Neuronal stem cell (in vitro differentiated cells): ENCODE measurements at regions not wholly inside any gene's neighbourhood (a gene's known extent, or its start where the extent isn't known, plus 50 kb on each side); places are given as distances from the start of the nearest gene placed in this dataset.

Experiments
- DNase-seq: peaks from one replicate; pipeline ENCODE4 v3.0.0-alpha.2; 2013; ENCODE audit warnings: low spot score
- H2AFZ ChIP-seq: one replicate; pipeline ENCODE4 v1.6.1; 2013; ENCODE audit warnings: mild to moderate bottlenecking, low read length, inconsistent platforms
- H2AK5ac ChIP-seq: 2 replicates; pipeline ENCODE4 v1.6.1; 2013; ENCODE audit warnings: low read depth, mild to moderate bottlenecking, inconsistent platforms, low read length, moderate library complexity, mixed read lengths
- H2BK120ac ChIP-seq: 2 replicates; pipeline ENCODE4 v1.6.1; 2013; ENCODE audit warnings: low read depth, mild to moderate bottlenecking, inconsistent platforms, low read length, moderate library complexity, mixed read lengths
- H2BK12ac ChIP-seq: one replicate; pipeline ENCODE4 v1.6.1; 2013; ENCODE audit warnings: low read length, inconsistent platforms
- H2BK15ac ChIP-seq: 2 replicates; pipeline ENCODE4 v1.6.1; 2013; ENCODE audit warnings: mild to moderate bottlenecking, low read length, inconsistent platforms, mixed read lengths
- H2BK5ac ChIP-seq: one replicate; pipeline ENCODE4 v1.6.1; 2013; ENCODE audit warnings: inconsistent platforms, mild to moderate bottlenecking, low read length, moderate library complexity
- H3K14ac ChIP-seq: one replicate; pipeline ENCODE4 v1.6.1; 2013; ENCODE audit warnings: low read length, inconsistent platforms
- H3K18ac ChIP-seq: 2 replicates; pipeline ENCODE4 v1.6.1; 2013; ENCODE audit warnings: low read length, inconsistent platforms
- H3K23ac ChIP-seq: 2 replicates; pipeline ENCODE4 v1.6.1; 2013; ENCODE audit warnings: low read depth, mild to moderate bottlenecking, mixed read lengths, low read length, inconsistent platforms; ENCODE audit not compliant: poor library complexity
- H3K27ac ChIP-seq: replicated peaks from 3 replicates; pipeline ENCODE4 v1.5.1; 2013; ENCODE audit warnings: low read length, inconsistent platforms
- H3K27me3 ChIP-seq, 3 experiments: 2 replicates each; pipeline ENCODE4 v1.6.1; 2013; ENCODE audit warnings: low read length in 3 of 3, mild to moderate bottlenecking in 2 of 3, inconsistent platforms in 1 of 3, low read depth in 1 of 3, mixed read lengths in 1 of 3, moderate library complexity in 1 of 3; ENCODE audit not compliant: control insufficient read depth in 3 of 3, insufficient read depth in 3 of 3
- H3K36me3 ChIP-seq, 2 donors: replicated peaks in 1 of 2; 2 replicates each; pipeline ENCODE4 v1.6.1; 2013; ENCODE audit warnings: low read length in 2 of 2; ENCODE audit not compliant: control insufficient read depth in 2 of 2, insufficient read depth in 2 of 2
- H3K4ac ChIP-seq: 2 replicates; pipeline ENCODE4 v1.6.1; 2013; ENCODE audit warnings: inconsistent platforms, mild to moderate bottlenecking, low read length, moderate library complexity
- H3K4me1 ChIP-seq, 2 donors: 1 replicate in 1 of 2; 2 replicates in 1 of 2; pipeline ENCODE4 v1.6.1; 2013; ENCODE audit warnings: low read length in 2 of 2, low read depth in 1 of 2; ENCODE audit not compliant: control insufficient read depth in 2 of 2, insufficient read depth in 1 of 2
- H3K4me2 ChIP-seq: one replicate; pipeline ENCODE4 v1.6.1; 2013; ENCODE audit warnings: mild to moderate bottlenecking, low read length, inconsistent platforms; ENCODE audit not compliant: insufficient read depth, poor library complexity, severe bottlenecking
- H3K4me3 ChIP-seq, 2 donors: 2 replicates each; pipeline ENCODE4 v1.5.1; 2013; ENCODE audit warnings: low read length in 2 of 2, mild to moderate bottlenecking in 2 of 2, inconsistent platforms in 1 of 2, moderate library complexity in 1 of 2
- H3K79me1 ChIP-seq: one replicate; pipeline ENCODE4 v1.6.1; 2013; ENCODE audit warnings: low read depth, mild to moderate bottlenecking, inconsistent platforms, low read length, moderate library complexity
- H3K9ac ChIP-seq: one replicate; pipeline ENCODE4 v1.6.1; 2013; ENCODE audit warnings: mild to moderate bottlenecking, low read depth, low read length, inconsistent platforms; ENCODE audit not compliant: poor library complexity
- H3K9me3 ChIP-seq, 2 donors: replicated peaks in 1 of 2; 2 replicates each; pipeline versions ENCODE3 to v1.6.1; 2013; ENCODE audit warnings: low read length in 2 of 2, mild to moderate bottlenecking in 2 of 2, inconsistent platforms in 1 of 2, low read depth in 1 of 2, mixed read lengths in 1 of 2, moderate library complexity in 1 of 2; ENCODE audit not compliant: control insufficient read depth in 2 of 2, insufficient read depth in 1 of 2
- H4K8ac ChIP-seq: one replicate; pipeline ENCODE4 v1.6.1; 2013; ENCODE audit warnings: low read depth, mild to moderate bottlenecking, inconsistent platforms, low read length, moderate library complexity
- H4K91ac ChIP-seq: one replicate; pipeline ENCODE4 v1.6.1; 2013; ENCODE audit warnings: low read length, low read depth, mild to moderate bottlenecking, inconsistent platforms; ENCODE audit not compliant: poor library complexity
- WGBS, 2 donors: extraction: QIAGEN DNeasy Blood & Tissue Kit; methylation state at CpG; one replicate each; pipeline ENCODE4 v1.1.7; 2013; ENCODE audit warnings: missing lambda C conversion rate in 2 of 2, mixed read lengths in 1 of 2; ENCODE audit not compliant: insufficient read length in 2 of 2, insufficient replicate concordance in 1 of 2; ENCODE audit errors: extremely low coverage in 2 of 2; 5-methylcytosine and 5-hydroxymethylcytosine counted together

DNA sequence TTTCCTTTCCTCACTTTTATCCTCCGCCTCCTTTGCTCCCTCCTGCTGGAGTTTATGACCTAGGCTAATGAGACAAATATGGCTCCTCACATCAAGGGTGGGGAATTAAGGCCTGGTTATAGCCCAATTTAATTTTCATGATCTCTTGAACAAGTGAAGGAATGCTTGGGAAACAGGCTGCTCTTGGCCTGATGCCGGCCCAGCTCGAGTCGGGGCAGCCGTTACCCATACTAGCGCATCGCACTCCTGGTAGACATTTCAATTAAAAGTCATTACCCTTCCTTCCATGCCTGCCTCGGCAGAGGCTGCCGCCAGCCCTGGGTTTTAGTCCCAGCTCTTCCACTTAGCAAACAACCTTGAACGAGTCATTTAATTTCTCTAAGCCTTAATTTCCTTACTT is 425.7 kb downstream of the TMEM38B start:
- H3K18ac ChIP-seq = no peak overlapping the region
- H2AFZ ChIP-seq = peak overlapping the region; percentile 37
- no peak overlapping the region for H3K14ac ChIP-seq
- no CpG with 5 or more reads among the region's 10 CpGs for WGBS, 2 donors
- no peak overlapping the region for H3K4ac ChIP-seq
- no peak overlapping the region for H3K27ac ChIP-seq
- H3K4me3 ChIP-seq = no peak overlapping the region
- H3K4me1 ChIP-seq = peaks cover 0 to 4% of the 10 kb centered on the region in 2 donors
- H3K27me3 ChIP-seq = no peaks in the 10 kb centered on the region
- no peak overlapping the region for H3K4me2 ChIP-seq
- no peak overlapping the region for H4K8ac ChIP-seq
- no peak overlapping the region for H2BK5ac ChIP-seq
- H3K9ac ChIP-seq = peak overlapping the region; percentile 38
- H2BK15ac ChIP-seq = no peak overlapping the region
- H2BK12ac ChIP-seq = no peak overlapping the region
- H3K9me3 ChIP-seq = peaks cover 0 to 5% of the 10 kb centered on the region in 2 donors
- H3K23ac ChIP-seq = no peak overlapping the region
- H3K36me3 ChIP-seq = no peaks in the 10 kb centered on the region
- no peak overlapping the region for H2AK5ac ChIP-seq
- H2BK120ac ChIP-seq = no peak overlapping the region
- DNase-seq = no peak
- no peaks in the 10 kb centered on the region for H3K79me1 ChIP-seq
- no peak overlapping the region for H4K91ac ChIP-seq

DNA sequence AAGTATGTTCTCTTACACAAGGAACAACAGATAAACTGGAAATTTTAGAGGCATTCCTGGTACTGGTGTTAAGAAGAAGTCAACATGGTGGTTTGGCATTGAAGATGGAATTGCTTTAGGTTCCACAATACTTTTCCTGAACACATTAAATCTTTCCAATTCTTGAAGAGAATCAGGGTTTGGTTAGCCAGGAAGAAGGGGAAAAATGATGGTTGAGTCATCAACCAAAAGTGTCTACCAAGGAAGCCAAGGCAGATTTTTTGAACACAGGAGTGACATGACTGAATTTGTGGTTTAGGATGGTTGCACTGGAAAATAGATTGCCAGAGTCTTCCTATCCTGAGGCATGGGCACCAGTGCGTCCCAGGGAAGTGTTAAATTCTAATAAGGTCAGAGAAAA is 433.4 kb downstream of the TMEM38B start:
- H3K4me3 ChIP-seq = no peak overlapping the region
- H3K79me1 ChIP-seq = no peaks in the 10 kb centered on the region
- no peak overlapping the region for H2BK12ac ChIP-seq
- DNase-seq = no peak
- H3K14ac ChIP-seq = no peak overlapping the region
- H4K8ac ChIP-seq = no peak overlapping the region
- H2BK15ac ChIP-seq = no peak overlapping the region
- H3K9me3 ChIP-seq = no peaks in the 10 kb centered on the region
- H3K4me1 ChIP-seq = no peaks in the 10 kb centered on the region
- no peak overlapping the region for H3K4ac ChIP-seq
- no CpG with 5 or more reads among the region's 1 CpG for WGBS, 2 donors
- no peak overlapping the region for H2AK5ac ChIP-seq
- H3K18ac ChIP-seq = no peak overlapping the region
- H3K23ac ChIP-seq = no peak overlapping the region
- H3K9ac ChIP-seq = no peak overlapping the region
- no peak overlapping the region for H3K4me2 ChIP-seq
- H2BK120ac ChIP-seq = no peak overlapping the region
- H4K91ac ChIP-seq = no peak overlapping the region
- no peak overlapping the region for H2AFZ ChIP-seq
- H3K36me3 ChIP-seq = no peaks in the 10 kb centered on the region
- H3K27me3 ChIP-seq = no peaks in the 10 kb centered on the region
- H2BK5ac ChIP-seq = no peak overlapping the region
- no peak overlapping the region for H3K27ac ChIP-seq

DNA sequence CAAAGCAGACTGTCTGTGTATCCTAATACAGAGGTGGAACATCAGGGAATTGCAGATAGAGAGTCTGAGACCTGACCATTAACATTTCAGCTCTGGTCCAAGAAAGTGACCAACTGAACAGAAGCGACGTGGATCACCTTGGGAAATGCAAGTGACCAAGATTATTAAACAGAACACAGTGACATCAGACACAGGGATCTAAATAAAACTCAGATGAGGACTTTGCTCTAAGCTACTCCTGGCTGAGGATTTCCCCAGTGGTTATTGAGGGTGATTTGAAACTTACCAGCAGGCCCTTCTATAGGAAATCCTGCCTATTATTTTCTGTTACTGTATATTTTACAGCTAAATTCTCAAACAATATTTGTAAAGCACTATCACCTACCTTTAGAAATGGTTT is 436.0 kb downstream of the TMEM38B start:
- no peak overlapping the region for H2BK12ac ChIP-seq
- no peak overlapping the region for H3K4ac ChIP-seq
- no peak overlapping the region for H3K23ac ChIP-seq
- H3K27ac ChIP-seq = no peak overlapping the region
- H2BK5ac ChIP-seq = no peak overlapping the region
- H2BK120ac ChIP-seq = no peak overlapping the region
- no peaks in the 10 kb centered on the region for H3K4me1 ChIP-seq
- no peak overlapping the region for H2AK5ac ChIP-seq
- no CpG with 5 or more reads among the region's 2 CpGs for WGBS, 2 donors
- no peak overlapping the region for H3K14ac ChIP-seq
- no peak overlapping the region for H3K4me3 ChIP-seq
- H3K36me3 ChIP-seq = no peaks in the 10 kb centered on the region
- DNase-seq = no peak
- H4K8ac ChIP-seq = no peak overlapping the region
- no peak overlapping the region for H3K4me2 ChIP-seq
- no peaks in the 10 kb centered on the region for H3K79me1 ChIP-seq
- H4K91ac ChIP-seq = no peak overlapping the region
- no peaks in the 10 kb centered on the region for H3K27me3 ChIP-seq
- no peak overlapping the region for H3K18ac ChIP-seq
- H3K9me3 ChIP-seq = no peaks in the 10 kb centered on the region
- no peak overlapping the region for H2AFZ ChIP-seq
- H2BK15ac ChIP-seq = no peak overlapping the region
- H3K9ac ChIP-seq = no peak overlapping the region

GRCh38 chr9:106143781-106144180 is 449.4 kb downstream of the TMEM38B start:
- no peak overlapping the region for H2AK5ac ChIP-seq
- WGBS, 2 donors = no CpG with 5 or more reads among the region's 2 CpGs
- H4K8ac ChIP-seq = no peak overlapping the region

More at GRCh38 chr9:106143781-106144180, 449.4 kb downstream of the TMEM38B start:
- Histone ChIP-seq H3K27ac (no peak overlapping the region), H3K27me3 (no peaks in the 10 kb centered on the region), H3K9ac (no peak overlapping the region), H3K23ac (no peak overlapping the region), H3K9me3 (no peaks in the 10 kb centered on the region), H3K4me3 (no peak overlapping the region), H3K18ac (no peak overlapping the region), H3K36me3 (no peaks in the 10 kb centered on the region), H3K4ac (no peak overlapping the region), H3K4me1 (peaks cover 0 to 1% of the 10 kb centered on the region in 2 donors), H4K91ac (no peak overlapping the region), H2BK5ac (no peak overlapping the region), H3K14ac (no peak overlapping the region), H2BK15ac (no peak overlapping the region), H2BK12ac (no peak overlapping the region), H2AFZ (no peak overlapping the region), H2BK120ac (no peak overlapping the region), H3K4me2 (no peak overlapping the region), H3K79me1 (no peaks in the 10 kb centered on the region)
- no peak for DNase-seq
